HS-5 (cell line): ENCODE measurements at regions not wholly inside any gene's neighbourhood (a gene's known extent, or its start where the extent isn't known, plus 50 kb on each side); places are given as distances from the start of the nearest gene placed in this dataset.
"Not testable (repeated sequence)": the region's sequence is repeated elsewhere in the genome, so short reads cannot be mapped to it uniquely, and the experiment has no call there.

Source experiments
- DNase-seq: peaks from one replicate; pipeline ENCODE4 v3.0.0-alpha.2; 2012; ENCODE audit warnings: low read depth

DNA sequence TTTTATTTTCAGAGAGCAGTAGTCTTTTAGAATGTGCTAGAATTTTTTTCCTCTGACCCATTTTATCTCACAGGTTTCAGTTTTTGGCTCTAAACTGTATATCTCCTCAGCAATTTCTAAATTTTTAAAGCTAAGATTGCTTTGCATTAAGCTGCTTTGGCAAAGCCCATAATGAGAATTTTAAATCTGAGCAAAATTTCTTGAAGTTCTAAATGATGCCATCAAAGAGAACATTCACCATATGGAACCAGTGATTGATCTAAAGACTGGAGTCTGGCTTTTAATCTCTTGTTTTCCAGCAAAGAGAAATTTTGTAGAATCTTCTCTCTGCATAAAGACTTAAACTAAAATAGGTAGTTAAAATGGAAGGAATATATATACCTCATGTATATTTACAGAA is 313.6 kb downstream of the TBC1D32 start:
- DNase-seq: no peak

DNA sequence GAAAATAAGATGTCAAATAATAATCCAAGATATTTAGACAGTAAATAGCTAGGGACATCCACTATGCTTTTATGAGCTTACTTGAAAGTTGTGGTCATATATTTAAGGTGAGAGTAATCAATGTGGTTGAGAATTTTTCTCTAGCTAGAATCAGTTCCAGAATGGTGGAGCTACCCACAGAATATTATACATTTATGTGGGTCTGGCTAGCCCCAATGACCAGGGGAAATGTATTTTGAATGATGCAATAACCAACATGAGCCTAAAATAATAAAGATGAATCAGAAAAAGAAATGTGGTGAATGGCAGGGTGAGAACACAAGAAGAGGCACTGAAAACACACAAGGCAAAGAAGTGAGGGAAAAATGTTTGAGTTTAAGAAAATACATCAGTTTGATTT is 325.7 kb downstream of the TBC1D32 start:
- DNase-seq: peak; percentile 2

DNA sequence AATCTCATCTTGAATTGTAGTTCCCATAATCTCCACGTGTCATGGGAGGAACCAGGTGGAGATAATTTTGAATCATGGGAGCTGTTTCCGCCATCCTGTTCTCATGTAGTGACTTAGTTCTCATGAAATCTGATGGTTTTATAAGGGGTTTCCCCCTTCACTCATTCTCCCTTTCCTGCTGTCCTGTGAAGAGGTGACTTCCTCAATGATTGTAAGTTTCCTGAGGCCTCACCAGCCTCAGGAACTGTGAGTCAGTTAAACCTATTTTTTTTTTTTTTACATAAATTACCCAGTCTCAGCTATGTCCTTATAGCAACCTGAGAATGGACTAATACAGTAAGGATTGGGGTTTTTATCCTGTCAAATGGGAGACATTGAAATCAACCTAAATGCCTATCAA is 328.3 kb downstream of the TBC1D32 start:
- no peak for DNase-seq

DNA sequence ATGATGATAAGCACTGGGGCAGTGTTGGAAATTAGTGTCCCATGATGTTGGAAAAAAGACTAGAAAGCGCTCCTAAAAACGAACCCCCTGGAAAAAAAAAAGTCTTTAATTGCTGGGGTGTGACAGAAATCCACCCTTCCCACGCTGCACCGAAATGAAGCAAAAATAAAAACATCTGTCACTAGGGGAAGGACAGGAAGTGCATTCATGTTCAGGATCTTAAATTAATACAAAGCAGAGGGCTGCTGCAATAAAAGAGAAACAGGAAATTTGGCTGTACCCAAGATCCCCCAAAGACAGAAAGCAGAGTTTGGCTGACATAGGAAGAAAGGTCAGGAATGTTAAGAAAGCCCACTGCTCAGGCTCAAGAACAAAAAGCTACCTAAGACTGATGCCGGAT is 333.9 kb downstream of the TBC1D32 start:
- DNase-seq: no peak

DNA sequence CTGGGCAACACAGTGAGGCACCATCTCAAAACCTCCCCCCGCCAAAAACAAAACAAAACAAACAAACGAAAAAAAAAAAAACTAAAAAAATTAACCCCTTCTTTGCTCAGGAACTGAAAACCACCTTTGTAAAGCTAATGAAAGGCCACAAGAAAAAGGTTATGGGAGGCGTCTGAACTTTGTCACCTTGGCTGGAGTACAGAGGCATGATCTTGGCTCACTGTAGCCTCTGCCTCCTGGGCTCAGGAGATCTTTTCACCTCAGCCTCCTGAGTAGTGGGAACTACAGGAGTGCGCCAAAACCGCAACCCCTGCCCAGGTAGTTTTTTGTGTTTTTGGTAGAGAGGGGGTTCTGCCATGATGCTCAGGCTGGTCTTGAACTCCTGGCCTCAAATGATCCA is 337.9 kb downstream of the TBC1D32 start:
- DNase-seq: no peak

DNA sequence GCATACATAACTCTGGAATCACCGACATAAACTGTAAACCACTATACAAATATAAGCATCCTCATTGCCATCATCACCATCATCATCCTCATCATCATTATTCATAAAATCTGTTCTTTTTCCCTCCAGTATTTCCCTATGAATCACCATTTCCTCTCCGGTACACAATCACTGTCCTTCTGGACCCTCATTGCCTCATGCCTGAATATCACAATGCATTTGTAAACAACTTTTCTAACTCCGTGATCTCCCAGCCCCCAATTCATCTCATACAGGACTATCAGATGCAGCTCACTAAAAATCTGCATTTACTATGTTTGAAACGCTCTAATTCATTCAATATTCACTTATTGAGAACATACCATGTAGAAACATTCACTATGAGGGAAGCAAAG is 339.7 kb downstream of the TBC1D32 start:
- DNase-seq: peak; percentile 8

DNA sequence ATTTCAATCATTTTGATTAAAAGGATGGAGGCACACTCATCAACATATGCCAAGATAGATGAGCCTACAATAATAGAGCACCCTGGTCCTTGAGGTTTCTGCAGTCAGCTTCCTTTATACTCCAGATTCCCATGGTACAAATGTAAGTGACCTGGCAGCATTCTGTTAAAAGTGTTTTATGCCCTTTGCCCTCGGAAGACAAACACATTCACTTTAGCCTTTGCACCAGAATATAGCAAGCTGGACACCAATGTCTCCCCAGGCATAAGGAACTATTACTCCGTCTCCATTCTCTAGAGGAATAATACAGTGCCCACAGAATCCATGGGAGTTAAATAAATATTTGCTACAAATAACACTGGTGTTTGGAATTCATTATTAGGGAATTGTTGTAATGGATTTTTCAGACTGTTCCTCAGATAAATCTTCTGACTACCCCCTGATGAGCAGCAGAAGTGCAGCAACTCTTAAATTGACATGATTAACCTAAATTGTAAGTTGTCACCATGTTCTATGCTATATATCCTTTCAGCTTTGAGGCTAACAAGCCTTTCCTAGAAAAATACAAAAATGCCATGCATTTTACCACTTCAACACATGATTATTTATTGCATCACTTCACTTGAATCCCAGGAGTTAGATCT is 340.2 kb downstream of the TBC1D32 start:
- DNase-seq: no peak

DNA sequence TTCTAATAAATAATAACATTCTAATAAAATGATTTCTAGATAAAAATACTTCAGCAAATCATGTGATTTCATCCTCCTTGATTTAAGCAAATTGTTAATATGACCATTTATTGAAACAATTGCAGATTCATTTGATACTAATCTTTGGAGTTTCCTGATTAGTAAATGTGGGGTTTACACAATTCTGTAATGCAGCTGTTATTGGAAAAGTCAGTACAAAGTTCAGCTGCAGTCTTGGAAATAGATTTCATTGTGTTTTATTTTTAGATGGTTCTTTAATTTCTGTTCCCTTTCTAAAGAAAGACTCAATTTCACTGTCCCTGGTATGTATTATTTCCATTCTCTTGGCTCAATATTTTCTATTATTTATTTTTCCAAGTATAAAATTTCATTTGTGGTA is 342.0 kb downstream of the TBC1D32 start:
- DNase-seq: no peak

DNA sequence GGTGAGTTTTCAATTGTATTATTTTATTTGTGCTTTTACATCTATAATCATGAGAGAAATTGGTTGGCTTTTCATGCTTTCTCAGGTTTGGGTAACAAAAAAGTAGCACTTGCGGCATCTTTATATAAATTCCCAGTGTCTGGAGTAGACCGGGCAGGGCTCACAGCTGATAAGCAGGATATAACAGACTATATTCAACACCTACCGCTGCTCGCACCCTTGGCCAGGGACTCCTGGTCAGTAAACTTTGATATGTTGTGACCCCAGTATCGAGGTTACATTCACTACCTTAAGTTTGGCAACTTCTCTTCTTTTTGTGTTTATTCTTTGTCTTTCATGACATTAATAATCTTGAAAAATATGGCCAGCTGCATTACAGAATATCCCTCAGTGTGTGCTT is 343.4 kb downstream of the TBC1D32 start:
- DNase-seq: no peak

DNA sequence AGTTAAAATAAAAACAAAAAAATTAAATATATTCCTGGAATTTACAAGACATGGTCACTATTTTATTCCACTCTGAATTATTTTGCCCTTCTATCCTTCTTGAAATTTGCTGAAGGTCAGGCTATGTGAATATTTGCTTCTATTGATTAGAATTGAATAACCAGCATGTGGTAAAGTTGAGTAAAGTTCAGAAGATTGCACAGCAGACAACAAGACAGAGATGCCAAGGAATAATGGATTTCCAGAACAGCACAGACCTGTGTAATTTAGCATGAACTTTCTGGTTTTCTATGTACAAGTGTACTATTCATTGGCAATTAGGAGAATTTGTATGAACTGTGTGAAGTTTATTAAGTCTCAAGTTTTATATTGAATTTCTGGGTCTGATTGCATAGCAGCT is 352.4 kb downstream of the TBC1D32 start:
- no peak for DNase-seq

DNA sequence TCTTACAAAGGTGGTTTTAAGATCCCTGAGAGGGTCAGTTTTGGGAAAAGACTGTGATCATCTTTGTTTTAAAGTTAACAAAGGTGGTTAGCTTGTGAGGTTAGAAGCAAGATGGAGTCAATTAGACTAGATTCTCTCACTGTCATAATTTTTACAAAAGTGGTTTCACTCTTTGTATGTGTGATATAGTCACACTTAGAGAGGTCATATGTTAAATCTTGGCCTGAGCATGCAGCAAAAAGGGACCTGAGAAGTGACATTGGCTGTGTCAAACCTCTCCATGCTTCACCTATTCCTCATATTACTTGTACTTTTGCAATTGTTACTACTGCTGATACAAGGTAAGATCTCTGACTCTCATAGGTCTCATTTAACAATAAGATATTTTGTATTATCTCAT is 368.0 kb downstream of the TBC1D32 start:
- DNase-seq: no peak

DNA sequence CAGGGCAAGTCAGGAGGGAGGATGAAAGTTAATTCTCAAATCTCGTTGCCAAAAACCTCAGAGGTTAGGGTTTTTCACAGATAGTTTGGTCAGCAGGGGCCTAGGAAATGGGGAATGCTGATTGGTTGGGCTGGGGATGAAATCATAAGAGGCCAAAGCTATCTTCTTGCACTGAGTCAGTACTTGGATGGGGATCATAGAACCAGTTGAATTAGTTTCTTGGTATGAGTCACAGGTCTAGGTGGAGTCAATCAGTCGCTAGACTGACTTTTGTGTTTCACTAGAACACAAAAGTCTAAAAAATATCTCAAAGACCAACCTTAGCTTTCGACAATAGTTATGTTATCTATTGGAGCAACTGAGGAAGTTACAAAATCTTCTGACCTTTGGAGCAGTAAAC is 368.5 kb downstream of the TBC1D32 start:
- peak; percentile 13 for DNase-seq

DNA sequence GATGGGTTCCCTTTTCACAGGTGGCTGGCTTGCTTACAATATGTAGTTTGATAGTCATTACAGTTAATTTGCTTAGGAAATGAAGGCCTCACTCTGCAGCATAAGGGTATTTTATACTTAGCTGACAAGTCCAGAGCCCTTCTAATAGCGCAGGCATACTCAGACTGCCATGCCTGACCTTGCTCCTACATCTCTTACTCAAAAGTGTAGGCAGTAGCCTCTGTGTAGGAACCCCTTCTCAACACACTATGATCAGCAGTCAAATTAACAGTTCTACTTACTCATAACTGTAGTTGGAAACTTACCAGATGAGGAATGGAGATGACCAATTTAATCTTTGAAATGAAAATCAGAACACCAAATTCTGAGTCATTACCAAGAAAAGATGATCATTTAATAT is 373.5 kb downstream of the TBC1D32 start:
- DNase-seq: no peak

DNA sequence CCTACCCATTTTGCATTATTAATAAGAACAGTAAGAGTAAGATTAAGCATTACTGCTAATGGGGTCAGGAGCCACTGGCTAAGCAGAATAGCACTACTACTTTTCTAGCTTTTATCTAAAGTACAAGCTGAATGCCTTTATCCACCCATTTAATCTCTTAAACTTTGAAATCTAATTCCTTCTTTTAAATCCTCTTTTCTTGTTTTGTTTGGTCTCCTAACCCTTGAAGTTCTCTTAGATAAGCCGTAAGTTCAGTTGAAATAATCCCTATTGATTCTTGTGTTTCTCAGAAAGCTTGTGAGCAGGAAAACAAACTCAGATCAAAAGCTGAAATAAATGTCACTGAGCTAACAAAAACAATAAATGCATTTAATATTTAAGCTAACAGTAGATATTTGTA is 380.2 kb downstream of the TBC1D32 start:
- DNase-seq: no peak

DNA sequence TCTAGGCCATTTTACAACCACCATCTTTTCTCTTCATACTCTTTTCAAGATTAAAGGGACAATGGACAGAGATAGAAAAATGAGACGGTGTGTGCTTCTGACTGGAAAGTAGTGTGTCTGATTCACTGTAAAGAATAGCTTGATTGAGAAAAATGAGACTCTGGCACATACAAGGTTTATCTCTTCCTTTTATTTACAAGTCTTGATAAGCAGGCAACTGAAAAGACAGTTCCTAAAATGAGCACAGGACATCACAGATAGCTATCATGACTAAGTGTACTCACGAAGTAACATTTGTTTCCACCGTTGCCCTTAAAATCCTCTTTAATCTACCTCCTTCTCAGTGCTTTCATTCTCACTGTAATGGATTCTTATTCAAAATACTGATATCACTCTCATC is 383.0 kb downstream of the TBC1D32 start:
- no peak for DNase-seq

DNA sequence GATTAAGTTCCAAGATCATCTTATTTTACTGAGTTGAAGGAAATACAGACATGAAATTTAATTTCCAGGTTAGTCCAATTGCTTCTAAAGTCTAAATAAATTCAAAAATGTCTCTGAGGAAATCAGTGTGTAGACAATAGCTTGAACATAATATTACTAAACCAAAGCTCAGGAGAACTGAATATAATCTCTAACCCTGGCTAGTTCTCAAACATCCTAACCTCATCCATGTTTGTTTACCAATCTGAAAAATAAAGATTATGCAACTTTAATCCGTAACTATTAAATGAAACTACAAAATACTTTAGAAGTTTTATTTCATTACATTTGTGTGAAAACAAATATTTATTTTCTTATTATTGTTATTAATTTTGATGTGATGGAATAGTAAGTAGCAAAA is 387.2 kb downstream of the TBC1D32 start:
- DNase-seq: no peak

DNA sequence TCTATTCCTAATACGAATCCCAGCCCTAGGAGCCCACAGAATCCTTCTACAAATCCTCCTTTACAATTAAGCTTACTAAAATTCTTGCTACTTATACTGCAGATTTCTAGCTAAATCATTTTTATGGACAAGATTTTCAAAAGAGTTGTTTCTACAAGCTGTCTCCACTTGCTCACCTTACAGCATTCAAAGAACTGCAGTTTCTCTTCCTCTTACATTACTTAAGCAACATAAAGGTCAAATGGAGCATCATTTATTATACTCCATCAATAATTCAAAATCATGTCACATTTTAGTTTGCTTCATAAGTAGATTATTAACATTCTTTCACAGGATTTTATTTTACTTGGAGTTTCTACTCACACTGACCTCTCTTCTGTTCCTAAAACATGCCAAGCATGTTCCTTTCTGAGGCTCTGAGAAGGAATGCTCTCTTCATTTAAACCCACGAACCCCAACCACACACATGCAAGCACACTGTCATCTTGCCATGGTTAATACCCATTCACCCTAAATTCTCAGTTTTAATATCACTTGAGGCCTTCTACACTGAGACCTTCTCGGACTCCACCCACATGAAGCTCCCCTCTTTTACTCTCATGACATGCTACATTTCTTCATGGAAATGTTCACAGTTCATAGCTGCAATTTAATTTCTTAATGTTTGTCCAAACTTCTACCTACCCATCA is 388.2 kb downstream of the TBC1D32 start:
- no peak for DNase-seq

DNA sequence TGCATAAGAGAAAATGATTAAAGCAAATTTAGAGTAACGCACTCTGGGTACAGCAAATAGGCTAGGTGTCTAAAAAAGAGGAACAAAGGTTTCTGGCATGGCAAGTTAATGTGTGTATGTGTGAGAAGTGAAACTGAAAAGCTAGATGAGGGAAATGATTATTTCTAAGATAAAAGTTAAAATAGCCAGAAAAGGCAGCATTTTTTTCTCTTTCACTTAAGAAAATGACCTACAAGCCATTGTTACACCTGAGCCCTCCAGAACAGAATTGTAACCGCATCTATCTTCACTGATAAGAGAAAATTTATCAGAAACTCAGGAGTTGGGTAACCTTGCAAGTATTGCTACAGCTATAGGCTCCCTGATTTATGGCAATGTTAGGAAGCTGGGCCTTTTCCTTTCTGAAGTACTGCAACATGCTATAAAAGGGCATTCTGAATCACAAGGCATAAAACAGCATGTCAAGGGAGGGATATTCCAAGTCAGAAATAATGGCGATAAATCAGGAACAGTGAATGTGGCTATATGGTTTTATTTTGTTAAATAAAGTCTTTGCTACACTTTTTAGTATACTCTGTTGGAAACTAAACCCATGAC is 395.3 kb downstream of the TBC1D32 start:
- no peak for DNase-seq

DNA sequence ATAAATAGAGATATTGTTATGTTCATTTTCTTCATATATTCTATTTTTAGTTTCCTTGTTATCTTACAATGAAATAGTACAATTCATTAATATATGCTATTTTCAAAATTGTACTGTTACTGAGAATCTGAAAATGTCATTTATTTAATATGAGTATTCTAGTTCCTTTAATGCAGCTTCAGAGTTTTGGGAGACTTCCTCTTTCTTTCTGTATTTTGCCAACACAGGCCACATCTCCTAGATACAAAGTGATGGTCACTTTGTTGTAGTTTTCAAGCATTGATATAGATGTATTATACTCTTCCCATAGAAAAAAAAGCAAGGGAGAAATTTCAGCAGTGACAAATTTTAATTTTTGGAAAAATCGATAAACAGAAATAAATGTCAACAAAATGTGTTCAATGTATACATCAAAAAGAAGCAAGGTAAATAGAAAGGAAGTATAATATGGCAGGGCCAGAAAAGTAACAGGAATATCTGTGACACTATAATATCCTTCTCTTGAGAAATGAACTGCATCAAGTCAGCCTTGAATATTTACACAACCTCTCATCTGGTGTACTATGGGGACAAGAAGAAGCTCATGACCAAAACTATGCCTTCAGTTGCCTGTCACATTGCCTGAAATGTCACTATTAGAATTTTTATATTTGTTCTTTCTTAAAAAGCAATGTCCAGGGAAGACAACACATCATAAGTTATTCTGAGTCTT is 396.0 kb downstream of the TBC1D32 start:
- DNase-seq: no peak

DNA sequence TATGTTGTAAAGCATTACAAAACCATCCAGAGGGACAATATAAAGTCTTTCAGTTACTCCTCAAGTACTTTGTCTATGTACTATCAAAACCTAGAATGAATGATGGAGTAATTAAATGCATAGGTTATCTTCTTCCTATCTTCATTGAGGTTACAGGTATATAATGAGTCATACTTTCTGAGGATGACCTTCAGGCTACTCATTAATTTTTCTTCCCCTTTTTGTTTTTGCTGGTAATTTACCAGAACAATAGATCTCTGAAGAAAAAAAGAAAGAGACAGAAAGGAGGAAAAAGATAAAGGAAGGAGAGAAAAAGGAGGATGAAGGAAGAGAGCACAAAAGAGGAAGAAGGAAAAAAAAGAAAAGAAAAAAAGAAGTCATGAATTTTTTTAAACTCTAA is 398.4 kb downstream of the TBC1D32 start:
- no peak for DNase-seq

DNA sequence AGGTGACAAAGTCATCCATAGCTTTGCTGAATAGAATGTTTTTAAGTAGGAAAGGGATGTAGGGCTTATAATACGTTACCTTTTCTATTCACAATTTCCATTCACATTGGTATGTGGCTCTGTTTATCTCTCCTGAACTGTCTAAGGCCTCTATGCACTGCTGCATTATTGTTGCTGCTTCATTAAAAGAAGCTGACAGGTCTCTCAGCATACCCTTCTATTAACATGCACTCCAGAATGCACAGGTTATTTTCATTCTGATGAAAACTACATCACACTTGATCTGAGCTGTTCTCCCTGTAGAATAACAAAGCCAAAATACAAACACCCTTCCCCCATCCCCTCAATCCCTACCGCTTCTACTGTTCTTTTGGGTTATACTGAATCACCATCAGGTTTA is 399.3 kb downstream of the TBC1D32 start:
- no peak for DNase-seq

DNA sequence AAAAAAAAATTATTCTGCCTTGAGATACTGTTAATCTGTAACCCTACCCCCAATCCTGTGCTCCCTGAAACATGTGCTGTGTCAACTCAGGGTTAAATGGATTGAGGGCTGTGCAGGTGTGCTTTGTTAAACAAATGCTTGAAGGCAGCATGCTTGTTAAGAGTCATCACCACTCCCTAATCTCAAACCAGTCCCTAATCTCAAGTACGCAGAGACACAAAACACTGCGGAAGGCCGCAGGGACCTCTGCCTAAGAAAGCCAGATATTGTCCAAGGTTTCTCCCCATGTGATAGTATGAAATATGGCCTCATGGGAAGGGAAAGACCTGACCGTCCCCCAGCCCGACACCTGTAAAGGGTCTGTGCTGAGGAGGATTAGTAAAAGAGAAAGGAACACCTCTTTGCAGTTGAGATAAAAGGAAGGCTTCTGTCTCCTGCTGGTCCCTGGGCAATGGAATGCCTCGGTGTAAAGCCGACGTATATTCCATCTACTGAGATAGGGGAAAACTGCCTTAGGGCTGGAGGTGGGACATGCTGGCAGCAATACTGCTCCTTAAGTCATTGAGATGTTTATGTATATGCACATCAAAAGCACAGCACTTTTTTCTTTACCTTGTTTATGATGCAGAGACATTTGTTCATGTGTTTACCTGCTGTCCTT is 402.6 kb downstream of the TBC1D32 start:
- not testable (repeated sequence) for DNase-seq

DNA sequence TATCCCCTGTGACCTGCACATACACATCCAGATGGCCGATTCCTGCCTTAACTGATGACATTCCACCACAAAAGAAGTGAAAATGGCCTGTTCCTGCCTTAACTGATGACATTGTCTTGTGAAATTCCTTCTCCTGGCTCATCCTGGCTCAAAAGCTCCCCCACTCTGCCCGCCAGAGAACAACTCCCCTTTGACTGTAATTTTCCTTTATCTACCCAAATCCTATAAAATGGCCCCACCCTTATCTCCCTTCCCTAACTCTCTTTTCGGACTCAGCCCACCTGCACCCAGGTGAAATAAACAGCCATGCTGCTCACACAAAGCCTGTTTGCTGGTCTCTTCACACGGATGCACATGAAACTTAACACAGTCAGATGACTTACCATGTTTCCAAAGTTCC is 403.8 kb downstream of the TBC1D32 start:
- DNase-seq: not testable (repeated sequence)
